ENCODE measurements at regions not wholly inside any gene's neighbourhood (a gene's known extent, or its start where the extent isn't known, plus 50 kb on each side); places are given as distances from the start of the nearest gene placed in this dataset.
"Not testable (repeated sequence)": the region's sequence is repeated elsewhere in the genome, so short reads cannot be mapped to it uniquely, and the experiment has no call there.

DNA sequence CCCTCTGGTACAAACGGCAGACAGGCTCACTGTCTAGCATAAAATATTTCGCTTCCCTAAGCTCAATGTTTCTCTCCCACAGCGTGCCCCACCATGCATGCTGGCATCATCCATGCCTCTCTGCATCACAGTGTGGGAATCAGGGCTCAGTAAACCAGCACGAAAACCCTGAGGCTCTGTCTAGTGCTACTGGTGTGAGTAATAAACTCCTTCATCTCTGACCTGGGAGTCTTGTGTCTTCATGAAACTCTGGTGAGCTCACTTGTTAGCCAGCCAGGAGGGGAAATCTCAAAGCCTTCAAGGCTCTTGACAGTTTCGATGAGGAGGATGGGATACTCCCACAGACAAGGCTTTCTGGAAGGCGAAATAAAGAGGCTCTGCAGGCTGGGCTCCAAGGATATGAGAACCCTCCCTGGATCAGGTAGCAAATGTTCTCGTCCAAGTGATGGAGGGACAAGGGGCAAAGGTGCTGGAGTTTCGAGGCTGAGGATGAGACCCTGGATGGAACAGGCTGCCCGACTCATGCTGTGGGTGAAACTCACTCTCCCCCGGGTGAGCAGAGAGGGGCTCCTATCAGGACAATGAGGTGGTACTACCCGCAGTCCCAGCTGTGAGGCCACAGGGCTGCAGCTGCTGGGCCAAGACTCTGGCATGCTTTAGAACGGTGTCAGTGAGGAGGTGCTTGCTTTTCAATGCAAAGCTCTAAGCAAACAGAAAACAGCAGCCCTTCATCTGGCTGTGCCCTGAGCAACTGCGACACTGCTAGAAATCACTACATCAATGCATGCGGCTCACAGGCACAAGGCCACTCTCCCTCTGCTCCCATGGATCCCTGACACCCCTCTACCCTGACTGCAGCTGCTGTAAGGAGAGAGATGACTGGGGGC is 69.3 kb downstream of the SHANK2 start:
- no peak for DNase-seq (ENCODE audit: low spot score)

DNA sequence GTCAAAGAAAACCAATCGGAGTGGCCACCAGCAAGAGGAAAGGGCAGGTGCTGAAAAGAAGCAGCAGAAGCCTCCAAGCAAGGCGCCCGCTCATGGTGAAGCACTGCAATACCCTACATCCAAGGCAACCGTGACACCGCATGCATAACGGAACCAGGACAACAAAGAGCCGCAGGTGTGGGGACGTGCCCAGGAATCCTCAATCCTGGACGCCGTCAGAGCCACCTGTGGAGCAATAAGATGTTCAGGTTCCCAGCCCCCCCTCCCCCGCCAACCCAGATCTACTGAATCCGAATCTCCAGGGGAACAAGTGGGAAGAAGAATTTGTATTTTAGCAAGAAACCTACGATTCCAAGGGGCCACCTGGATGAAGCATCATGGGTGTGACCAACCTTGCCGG is 70.8 kb downstream of the SHANK2 start:
- DNase-seq (ENCODE audit: low spot score), result no peak

DNA sequence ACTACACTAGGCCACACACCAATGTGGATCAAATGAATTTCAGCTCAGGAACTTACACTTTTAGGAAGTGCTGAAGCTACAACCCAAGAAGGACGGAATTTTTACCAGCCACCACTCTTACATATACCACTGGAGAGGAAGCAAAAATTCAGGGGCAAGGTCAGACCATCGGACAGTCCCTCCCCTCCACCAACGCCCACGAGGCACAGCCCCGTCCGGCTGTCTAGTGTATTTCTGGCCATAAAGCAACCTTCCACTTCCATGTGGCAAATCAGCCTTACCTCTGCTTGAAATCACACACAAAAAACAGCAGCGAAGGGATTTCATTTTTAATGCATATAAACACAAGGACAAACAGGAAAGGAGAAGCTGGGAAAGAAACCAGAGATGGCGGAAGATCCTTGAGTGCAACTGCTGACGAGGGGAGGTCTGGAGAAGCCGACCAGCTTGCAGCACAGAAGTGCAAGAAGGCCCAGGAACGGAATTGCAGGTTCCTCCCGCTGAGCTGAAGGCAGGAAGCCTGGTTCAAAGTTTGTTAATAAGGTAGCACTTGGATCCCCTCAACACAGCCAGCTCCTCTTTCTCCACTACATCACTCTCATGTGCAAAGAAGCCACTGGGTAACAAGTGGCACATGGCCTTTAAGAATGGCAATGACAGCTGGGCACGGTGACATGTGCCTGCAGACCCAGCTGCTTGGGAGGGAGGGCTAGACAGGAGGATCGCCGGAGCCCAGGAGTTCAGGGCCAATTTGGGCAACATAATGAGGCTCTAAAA is 71.5 kb downstream of the SHANK2 start:
- DNase-seq (ENCODE audit: low spot score), result no peak

DNA sequence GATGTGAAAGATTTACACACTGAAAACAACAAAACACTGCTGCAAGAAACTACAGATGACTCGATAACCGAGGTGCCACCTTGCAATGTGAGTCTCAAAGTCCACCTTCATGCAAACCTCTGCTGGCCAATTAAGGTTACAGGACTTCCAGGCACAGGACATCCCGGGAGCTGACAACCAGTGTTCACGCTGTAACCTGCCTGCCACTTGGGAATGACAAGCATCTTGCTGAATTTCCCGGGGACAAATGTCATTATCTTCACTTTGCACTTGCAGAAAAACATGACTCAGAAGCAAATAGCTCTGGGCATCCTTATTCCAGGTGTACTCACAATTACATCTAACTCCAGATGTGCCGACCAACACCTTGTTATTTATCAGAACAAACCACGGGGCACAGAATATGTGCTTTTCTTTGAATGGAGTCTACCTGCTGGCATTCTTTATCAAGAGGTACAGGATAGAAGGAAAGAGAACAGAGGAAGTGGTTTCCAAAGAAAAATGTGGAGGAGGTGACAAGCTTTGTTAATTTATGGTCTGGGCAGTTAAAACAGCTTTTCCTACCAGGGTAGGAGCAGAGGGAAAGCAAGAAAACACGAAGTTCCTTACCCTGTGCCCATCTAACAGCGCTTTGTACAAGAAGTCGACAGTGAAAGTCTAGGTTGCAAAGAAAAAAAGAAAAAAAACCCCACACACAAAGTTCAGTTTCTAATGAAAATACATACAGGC is 72.3 kb downstream of the SHANK2 start:
- no peak for DNase-seq (ENCODE audit: low spot score)

DNA sequence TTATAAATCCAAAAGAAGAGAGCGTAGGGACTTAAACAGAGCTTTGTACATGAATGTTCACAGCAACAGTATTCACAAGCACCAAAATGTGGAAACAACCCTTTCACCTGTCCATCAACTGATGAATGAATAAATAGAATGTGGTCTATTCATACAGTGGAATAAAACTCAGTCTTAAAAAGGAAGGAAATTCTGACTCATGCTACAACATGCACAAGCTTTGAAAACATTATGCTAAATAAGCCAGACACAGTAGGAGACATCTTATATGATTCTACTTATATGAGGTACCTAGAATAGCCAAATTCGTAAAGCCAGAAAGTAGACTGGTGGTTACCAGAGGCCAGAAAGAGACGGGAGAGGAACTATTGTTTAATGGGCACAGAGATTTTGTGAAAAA is 74.3 kb downstream of the SHANK2 start:
- no peak for DNase-seq (ENCODE audit: low spot score)

DNA sequence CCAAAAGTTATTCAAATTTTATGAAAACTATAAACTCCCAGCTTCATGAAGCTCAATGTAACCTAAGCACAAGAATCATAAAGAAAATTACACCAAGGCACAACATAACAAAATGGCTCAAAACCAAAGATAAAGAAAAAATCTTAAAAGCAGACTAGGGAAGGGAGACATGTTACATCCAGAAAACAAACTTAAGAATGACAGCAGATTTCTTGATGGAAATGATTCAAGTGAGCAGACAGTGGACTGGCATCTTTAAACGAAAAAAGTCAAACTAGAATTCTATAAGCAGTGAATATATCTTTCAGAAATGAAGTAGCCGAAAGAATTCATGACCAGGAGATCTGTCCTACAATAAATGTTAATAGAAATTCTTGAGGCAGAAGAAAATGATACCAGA is 75.6 kb downstream of the SHANK2 start:
- no peak for DNase-seq (ENCODE audit: low spot score)

DNA sequence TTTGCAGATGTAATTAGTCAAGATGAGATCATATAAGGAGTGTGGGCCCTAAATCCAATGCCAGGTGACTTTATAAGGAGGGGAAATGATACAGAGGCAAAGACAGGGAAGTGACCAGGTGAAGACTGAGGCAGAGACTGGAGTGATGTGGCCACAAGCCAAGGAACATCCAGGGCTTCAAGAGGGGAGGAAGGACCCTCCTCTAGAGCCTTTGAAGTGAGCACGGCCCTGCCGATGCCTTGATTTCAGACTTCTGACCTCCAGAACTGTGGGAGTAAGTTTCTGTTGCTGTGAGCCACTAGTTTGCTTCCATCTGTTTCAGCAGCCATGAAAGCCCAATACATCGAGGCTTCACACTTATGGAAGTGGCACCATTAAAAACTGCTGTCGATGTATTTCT is 78.7 kb downstream of the SHANK2 start:
- no peak for DNase-seq (ENCODE audit: low spot score)

DNA sequence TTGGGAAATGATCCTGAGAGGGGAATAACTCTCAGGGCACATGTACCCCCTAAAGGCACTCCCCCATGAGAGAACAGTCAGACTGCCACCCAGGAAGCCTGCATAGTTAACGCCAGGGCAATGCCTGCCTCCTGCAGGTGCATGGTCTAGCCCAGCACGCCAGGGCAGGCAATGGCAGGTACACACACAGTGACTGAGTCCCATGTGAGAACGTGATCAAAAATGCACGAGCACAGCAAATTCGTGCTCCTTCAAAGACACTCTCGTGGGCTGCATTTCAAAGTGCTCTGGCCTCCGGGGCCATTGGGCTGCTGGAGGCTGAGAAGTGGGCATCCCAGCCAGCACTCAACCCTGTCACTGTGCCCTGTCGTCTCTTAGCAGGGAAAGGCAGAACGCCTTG is 79.7 kb downstream of the SHANK2 start:
- DNase-seq (ENCODE audit: low spot score), result no peak

DNA sequence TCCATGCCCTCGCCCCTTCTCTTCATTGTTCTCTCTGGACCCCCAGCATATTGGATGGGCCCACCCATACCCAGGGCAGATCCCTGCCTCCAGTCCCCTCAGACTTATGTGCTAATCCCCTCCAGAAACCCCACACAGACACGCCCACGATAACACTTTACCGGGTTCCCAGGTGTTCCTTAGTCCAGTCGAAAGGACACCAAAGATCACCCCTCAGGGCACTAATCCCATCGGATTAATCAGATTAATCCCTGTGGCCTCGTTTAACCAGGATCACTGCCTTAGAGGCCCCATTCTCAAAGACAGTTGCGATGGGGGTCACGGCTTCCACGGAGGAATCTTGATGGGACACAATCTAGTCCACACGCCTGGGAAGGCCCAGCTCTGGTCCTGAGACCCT is 80.8 kb downstream of the SHANK2 start:
- DNase-seq (ENCODE audit: low spot score), result no peak

DNA sequence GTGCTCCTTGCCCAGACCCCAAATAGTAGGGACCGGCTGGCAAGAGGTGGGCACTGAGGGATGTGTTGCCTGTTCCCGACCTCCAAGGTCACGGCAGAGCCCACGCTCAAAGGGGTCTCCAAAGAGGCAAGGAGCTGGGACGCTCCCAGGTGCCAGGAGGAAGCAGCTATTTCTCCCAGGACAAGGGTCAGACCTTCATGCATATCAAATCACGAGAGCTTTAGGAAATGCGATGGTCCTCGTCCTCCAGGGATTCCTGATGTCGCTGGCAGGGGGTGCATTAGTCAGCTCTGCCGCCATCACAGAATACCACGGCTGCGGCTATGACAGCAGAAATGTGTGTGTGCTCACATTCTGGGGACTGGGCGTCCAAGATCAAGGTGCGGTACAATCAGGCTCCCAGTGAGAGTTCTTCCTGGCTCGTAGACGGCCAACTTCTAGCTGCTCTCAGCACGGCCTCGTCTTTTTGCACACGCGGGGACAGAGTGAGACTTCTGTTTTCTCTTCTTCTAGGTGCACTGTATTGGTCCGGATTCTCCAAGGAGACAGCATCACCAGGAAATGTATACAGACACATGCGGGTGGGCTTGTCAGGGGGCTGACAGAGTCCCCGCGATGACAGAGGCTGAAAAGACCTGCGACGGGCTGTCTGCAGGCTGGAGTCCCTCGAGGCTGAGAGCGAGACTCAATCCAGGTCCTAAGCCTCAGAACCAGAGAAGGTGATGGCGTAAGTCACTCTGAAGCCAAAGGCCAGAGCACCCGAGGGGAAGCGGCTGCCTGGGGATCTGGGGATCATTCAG is 81.6 kb downstream of the SHANK2 start:
- no peak for DNase-seq (ENCODE audit: low spot score)

DNA sequence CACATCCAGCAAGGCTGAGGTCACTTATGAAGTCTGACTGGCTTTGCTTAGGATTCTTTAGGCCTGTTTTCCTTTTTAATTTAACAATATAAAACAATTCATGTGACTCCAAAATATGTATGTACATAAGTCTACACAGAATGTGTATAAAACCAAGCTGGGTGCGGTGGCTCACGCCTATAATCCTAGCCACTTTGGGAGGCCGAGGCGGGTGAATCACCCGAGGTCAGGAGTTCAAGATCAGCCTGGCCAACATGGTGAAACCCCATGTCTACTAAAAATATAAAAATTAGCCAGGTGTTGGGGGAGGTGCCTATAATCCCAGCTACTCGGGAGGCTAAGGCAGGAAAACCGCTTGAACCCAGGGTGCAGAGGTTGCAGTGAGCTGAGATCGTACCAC is 83.1 kb downstream of the SHANK2 start:
- DNase-seq (ENCODE audit: low spot score), result no peak

DNA sequence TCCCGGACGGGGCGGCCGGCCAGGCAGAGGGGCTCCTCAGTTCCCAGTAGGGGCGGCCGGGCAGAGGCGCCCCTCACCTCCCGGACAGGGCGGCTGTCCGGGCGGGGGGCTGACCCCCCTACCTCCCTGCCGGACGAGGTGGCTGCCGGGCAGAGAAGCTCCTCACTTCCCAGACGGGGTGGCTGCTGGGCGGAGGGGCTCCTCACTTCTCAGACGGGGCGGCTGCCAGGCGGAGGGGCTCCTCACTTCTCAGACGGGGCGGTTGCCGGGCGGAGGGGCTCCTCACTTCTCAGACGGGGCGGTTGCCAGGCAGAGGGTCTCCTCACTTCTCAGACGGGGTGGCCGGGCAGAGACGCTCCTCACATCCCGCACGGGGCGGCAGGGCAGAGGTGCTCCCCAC is 84.6 kb downstream of the SHANK2 start:
- not testable (repeated sequence) for DNase-seq (ENCODE audit: low spot score)

DNA sequence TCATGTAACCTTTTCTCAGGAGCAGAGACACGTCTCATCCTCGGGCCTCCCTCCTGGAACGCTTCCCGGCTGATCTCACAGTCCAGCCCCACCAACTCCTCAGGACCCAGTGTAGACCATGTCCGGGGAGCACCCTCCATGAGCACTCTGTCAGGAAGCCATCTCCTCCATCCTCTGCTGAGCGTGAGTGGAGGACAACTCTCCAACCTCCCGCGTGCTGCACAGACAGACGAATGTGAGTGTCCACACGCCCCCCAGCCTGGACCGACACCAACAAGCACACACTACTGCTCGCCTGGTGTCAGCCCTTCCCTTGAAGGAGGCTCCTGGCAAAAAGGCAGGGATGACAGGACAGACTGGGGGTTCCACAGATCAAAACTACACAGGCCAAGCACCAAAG is 86.6 kb downstream of the SHANK2 start:
- DNase-seq (ENCODE audit: low spot score), result no peak

DNA sequence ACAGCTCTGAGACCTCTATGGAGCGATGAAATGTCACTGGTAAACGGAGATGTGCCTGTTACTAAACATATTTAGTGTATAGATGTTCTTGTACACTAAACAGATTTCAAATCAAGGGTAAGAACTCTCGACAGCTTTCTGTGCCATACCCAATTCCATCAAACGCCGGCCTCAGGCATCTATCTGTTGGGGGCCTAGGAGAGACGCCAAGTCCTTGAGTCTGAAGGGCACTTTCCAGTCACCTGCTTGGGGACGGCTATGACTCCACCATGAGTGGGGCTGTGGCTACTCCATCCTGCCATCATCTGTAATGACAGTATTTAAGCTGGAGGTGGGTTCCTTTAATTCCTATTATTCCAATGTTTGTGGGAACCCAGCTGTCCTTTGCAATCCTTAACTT is 87.8 kb downstream of the SHANK2 start:
- DNase-seq (ENCODE audit: low spot score), result no peak

DNA sequence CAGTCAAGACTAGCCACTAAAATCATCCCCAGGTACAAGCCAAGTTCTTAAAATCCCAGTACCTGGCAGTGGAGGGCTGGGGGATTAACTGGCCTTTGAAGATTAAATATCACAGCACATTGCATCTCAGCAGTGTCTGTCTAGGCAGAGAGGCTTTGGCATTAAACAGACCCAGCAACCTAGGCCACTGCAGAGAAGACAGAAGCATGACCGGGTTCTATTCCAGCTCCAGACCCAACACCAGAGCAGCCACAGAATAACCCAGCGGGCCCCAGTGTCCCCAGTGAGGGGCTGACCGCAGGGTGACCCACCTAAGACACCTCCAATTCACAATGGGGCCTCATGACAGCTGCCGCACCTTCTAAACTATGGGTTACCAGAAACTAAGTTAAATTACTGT is 88.2 kb downstream of the SHANK2 start:
- no peak for DNase-seq (ENCODE audit: low spot score)

DNA sequence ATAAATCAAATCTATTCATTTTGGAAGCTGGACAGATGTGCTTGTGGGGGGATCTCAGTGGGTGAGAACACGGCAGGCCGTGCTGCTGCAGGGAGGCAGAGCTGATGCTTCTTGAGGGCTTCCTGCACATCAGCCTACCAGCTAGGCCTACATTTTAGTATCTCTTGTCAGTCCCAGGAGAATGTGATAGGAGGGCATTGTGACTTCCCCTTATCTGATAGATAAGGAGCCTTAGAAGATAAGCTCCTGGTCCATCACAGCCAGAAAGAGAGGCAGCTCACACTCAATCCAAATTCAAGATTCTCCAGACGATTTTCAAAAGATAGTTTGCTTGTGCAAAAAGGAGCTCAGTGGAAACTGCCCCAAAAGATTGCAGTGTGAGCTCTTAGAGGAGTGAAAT is 89.0 kb downstream of the SHANK2 start:
- DNase-seq (ENCODE audit: low spot score), result no peak

DNA sequence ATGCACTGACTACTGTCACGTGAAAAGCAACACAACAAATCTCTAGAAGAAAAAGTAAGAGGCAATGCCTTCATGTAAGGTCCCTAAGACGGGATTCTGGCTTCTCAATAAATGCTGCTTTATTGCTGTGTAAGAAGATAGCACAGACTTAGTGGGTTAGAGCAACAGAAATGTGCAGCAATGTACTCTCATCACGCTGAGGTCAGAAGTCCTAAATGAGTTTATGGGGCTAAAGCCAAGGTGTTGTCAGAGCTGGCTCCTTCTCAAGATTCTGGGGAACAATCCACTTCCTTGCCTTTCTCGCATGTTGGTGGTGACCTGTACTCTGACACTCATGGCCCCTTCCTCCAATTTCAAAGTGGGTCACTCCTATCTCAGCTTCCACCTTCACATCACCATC is 93.4 kb downstream of the SHANK2 start:
- no peak for DNase-seq (ENCODE audit: low spot score)

DNA sequence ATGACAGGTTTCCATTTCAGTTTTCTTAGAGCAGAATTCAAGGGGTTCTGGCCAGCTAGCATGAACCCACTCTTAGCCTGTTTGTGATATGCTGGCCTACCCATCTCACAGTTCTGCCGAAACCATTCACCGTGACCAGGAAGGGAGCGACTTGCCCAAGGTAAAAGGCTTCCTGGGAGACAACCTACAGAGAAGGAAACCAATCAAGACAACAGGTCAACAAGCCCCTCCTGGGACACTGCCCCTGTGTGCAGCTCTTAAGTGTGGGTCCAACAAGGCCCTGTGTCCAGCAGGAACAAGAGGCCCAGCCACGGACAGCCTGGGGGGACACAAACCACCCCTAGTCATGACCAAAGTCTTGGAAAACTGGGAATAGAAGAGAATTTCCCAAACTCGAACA is 94.7 kb downstream of the SHANK2 start:
- not testable (repeated sequence) for DNase-seq (ENCODE audit: low spot score)

DNA sequence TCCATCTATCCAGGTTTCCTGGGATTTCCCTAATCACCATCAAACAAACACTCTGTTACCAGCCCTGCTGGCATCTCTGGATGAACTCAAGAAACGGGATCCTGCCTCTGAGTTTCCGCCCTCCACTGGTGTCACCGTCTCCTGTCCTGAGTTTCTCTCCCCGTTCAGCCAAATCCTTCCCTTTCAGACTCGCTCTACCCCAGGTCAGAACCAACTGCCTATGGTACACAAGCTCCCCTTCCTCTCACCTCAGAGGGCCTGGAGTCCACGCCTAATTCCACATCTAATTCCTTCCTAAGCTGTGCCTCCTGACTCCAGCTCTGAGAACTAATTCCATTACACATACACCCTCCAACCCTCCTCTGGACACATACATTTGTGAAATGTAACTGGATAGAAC is 96.1 kb downstream of the SHANK2 start:
- DNase-seq (ENCODE audit: low spot score), result no peak

DNA sequence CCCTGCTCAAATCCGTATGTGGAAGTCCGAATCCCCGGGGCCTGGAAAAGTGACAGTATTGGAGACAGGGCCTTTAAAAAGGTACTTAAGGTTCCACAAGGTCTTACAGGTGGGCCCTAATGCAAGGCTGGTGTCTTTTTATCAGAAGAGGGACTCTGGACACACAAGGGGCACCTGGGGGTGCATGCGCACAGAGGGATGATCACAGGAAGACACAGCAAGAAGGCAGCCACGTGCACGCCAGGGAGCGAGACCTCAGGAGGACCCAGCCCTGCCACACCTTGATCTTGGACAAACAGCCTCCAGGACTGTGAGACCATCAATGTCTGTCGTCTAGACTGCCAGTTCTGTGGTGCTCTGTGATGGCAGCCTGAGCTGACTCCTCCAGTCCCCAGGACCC is 96.5 kb downstream of the SHANK2 start:
- DNase-seq (ENCODE audit: low spot score), result no peak

DNA sequence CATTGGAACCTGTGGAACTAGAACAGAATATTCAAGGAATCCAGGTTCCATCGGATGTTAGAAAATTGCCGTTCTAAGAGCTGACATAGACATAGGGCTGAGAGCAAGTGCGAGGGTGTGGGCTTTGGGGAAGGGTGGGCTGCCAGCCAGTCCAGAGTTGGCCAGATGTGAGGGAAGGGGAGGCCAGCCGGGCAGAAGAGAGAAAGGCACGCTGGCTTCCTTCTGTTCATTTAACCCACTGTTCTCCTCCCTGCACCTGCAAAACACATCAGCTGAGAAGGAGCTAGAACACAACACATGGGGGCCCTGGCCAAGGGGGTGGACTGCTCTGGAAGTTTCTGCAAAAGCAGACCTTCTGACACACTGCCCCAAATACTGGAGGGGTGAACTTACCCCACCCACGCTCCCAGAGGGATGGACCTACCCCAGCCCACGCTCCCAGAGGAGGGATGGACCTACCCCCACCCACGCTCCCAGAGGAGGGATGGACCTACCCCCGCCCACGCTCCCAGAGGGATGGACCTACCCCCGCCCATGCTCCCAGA is 98.0 kb downstream of the SHANK2 start:
- no peak for DNase-seq (ENCODE audit: low spot score)

DNA sequence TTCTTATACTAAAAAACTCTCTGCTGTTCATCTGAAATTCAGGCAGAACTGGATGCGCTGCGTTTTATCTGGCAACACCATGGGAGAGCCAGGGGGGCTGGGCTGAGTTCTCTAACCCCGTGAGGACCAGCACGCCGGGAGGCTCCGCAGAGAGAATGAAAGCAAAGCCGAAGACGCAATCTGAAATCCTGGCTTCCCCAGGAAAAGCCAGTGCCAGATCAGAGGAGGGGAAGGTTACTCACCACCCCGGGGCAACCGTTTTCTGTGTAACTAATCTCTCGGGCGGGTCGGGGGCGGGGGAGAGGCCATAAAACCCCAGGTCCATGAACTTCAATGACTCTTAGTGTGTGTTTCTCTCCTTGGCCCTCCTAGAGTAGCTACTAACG is 99.4 kb downstream of the SHANK2 start:
- DNase-seq (ENCODE audit: low spot score), result no peak

All from pons (tissue), 1 donor.